A673 (cell line): ENCODE measurements at regions not wholly inside any gene's neighbourhood (a gene's known extent, or its start where the extent isn't known, plus 50 kb on each side); places are given as distances from the start of the nearest gene placed in this dataset.

Experiments
- BruUV-seq: library from RNA; stranded (reverse); fragments of 400-500 nt; replicated peaks from 2 replicates; lab custom pipeline; 2021; lab: Mats Ljungman, UMichigan
- CTCF ChIA-PET: fragments of 300-600 bp; sonication (Branson Sonifier 250); formaldehyde crosslinking; loops from one replicate; lab custom pipeline; 2022; ENCODE audit warnings: antibody characterized with exemption; lab: Charles Lee
- POLR2A ChIA-PET: fragments of 300-600 bp; sonication (Branson Sonifier 250); formaldehyde crosslinking; loops from one replicate; lab custom pipeline; 2022; ENCODE audit warnings: antibody characterized with exemption; ENCODE audit not compliant: low non-redundant PET; lab: Charles Lee
- DNase-seq: peaks from one replicate; pipeline ENCODE4 v3.0.0-alpha.2; 2015; ENCODE audit warnings: low spot score
- H3K27ac ChIP-seq: fragments of 200-600 bp; sonication (generic); 2 replicates; pipeline ENCODE4 v1.5.1; 2016; ENCODE audit warnings: mixed run types, low read depth, mild to moderate bottlenecking, mixed read lengths, antibody characterized with exemption, low read length; ENCODE audit not compliant: poor library complexity, severe bottlenecking
- H3K27me3 ChIP-seq: fragments of 200-600 bp; sonication (generic); replicated peaks from 2 replicates; pipeline ENCODE4 v1.6.1; 2017; ENCODE audit warnings: mixed run types, low read depth, mild to moderate bottlenecking, mixed read lengths, antibody characterized with exemption, low read length; ENCODE audit not compliant: insufficient read depth, poor library complexity
- H3K36me3 ChIP-seq: fragments of 200-600 bp; sonication (generic); 2 replicates; pipeline ENCODE4 v1.6.1; 2016; ENCODE audit warnings: mixed run types, mild to moderate bottlenecking, mixed read lengths, antibody characterized with exemption, low read length; ENCODE audit not compliant: insufficient read depth, poor library complexity, severe bottlenecking
- H3K4me1 ChIP-seq: fragments of 200-600 bp; sonication (generic); 2 replicates; pipeline ENCODE4 v1.6.1; 2017; ENCODE audit warnings: mixed run types, mild to moderate bottlenecking, mixed read lengths, antibody characterized with exemption, low read length; ENCODE audit not compliant: insufficient read depth, poor library complexity, severe bottlenecking
- H3K4me3 ChIP-seq: fragments of 200-600 bp; sonication (generic); 2 replicates; pipeline ENCODE4 v1.5.1; 2016; ENCODE audit warnings: low read depth, mixed run types, mild to moderate bottlenecking, mixed read lengths, low read length; ENCODE audit not compliant: poor library complexity, severe bottlenecking
- H3K9me3 ChIP-seq: fragments of 200-600 bp; sonication (generic); 2 replicates; pipeline ENCODE4 v1.6.1; 2016; ENCODE audit warnings: mixed run types, low read depth, mild to moderate bottlenecking, mixed read lengths, antibody characterized with exemption, low read length; ENCODE audit not compliant: poor library complexity, severe bottlenecking
- CTCF ChIP-seq: fragments of 300-800, 200-600 bp; sonication (generic); conservative IDR thresholded peaks from 2 replicates; pipeline ENCODE4 v1.5.1; 2017; ENCODE audit warnings: low read depth, mild to moderate bottlenecking, antibody characterized with exemption, low read length, moderate library complexity, mixed read lengths
- EZH2 ChIP-seq: fragments of 200-600 bp; sonication (generic); IDR thresholded peaks from 2 replicates; pipeline ENCODE4 v1.6.1; 2017; ENCODE audit warnings: borderline replicate concordance, low read depth, mild to moderate bottlenecking, mixed read lengths, antibody characterized with exemption, low read length; ENCODE audit not compliant: poor library complexity, severe bottlenecking
- intact Hi-C: fragments of 100-400 bp; cut with micrococcal nuclease; formaldehyde crosslinking; loops from one replicate; pipeline ENCODE4 v1.10.0; 2022; ENCODE audit not compliant: unreplicated experiment

DNA sequence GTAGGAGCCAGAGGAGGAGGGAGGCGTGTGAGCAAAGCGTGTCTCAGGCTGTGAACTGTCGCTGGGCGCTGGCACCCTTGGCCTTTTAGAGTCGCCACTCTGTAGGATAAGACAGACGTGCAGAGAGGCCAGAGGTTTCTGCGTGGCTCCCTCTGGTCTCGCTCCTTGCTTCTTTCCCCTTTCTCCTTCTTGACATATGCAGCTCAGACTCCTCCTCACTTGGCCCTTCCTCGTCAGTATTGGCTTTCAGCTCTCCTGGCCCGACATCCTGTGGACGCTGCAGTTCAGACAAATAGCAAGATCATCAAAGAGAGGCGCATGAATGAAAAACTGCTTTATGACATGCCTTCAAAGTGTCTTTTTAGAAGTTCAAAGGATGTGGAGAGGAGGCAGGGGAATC, 116.8 kb upstream of the SPRY4 start:
- no TSS peak for BruUV-seq
- Histone ChIP-seq H3K4me1 (peaks cover 44% of the 10 kb centered on the region), H3K9me3 (no peaks in the 10 kb centered on the region), H3K36me3 (no peaks in the 10 kb centered on the region), H3K27me3 (no peaks in the 10 kb centered on the region), H3K4me3 (no peak overlapping the region), H3K27ac (no peak overlapping the region)
- intact Hi-C loops: no loop called here
- TF ChIP-seq CTCF: no peak
- TF ChIP-seq EZH2: no peak
- POLR2A ChIA-PET: no interaction called here
- CTCF ChIA-PET: no interaction called here
- DNase-seq: no peak

DNA sequence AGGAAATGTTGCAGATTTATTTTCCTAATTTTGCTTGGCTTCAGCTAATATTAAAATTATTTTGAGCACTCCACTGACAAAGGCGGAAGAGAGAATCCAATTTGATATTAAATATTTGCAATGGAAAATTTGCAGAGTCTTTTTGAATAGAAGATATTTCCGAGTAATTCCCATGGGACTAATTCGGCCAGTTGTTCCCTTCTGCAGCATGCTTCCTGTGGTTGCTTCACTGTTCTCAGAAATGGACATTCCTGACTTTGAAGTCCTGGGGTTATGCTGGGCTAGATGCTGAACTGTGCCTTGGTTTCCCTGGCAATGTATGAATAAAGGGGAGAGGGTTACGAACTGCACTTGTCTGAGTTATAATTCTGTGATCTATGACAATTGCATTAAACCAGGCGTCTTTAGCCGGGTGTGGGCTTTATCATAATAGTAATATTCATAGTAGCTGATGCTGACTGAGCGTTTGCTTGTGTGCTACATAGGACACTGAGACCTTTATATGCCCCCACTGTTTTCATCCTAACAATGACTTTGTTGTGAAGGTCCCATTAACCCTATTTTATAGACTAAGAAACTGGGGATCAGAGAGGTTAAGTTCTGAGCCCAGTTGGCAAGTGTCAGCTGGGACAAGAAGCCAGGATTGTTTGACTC, 114.5 kb upstream of the SPRY4 start:
- H3K4me3 ChIP-seq: no peak overlapping the region
- DNase-seq: peak; percentile 44
- intact Hi-C loops: loop anchor here (10.0 kb wide), 2 partner anchors 115 to 285 kb away; partner anchors contain the start of gene SPRY4
- ChIA-PET POLR2A (no interaction called here), CTCF (interaction anchor here (0.6 kb wide), 1 partner anchor 116 kb away, joined by 3 read pairs; no protein-coding TSS in a partner anchor)
- peaks cover 40% of the 10 kb centered on the region for H3K4me1 ChIP-seq
- peak overlapping the region; percentile 44 for H3K27ac ChIP-seq
- H3K27me3 ChIP-seq: no peaks in the 10 kb centered on the region
- TF ChIP-seq CTCF (no peak), EZH2 (no peak)
- BruUV-seq: no TSS peak
- no peaks in the 10 kb centered on the region for H3K36me3 ChIP-seq
- H3K9me3 ChIP-seq: no peaks in the 10 kb centered on the region

DNA sequence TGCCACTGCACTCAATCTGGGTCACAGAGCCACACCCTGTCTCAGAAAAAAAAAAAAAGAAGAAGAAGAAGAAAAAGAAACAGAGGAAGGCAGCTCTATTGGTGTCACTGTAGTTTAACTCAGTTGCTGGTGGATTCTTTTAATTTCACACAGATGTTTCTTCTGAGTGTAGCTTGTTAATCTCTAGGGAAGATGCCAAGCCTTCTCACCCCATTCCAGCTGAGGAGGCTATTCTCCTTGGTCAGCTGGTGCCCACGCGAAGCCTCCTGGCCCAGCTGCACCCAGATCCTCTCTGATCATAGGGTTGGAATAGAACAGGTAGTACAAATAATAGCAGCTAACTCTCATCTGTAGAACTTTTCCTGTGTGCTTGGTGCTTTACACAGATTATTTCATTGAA, 113.8 kb upstream of the SPRY4 start:
- no peak for TF ChIP-seq CTCF
- TF ChIP-seq EZH2: no peak
- POLR2A ChIA-PET: no interaction called here
- CTCF ChIA-PET: interaction anchor here (0.7 kb wide), 1 partner anchor 94 kb away, joined by 4 read pairs; no protein-coding TSS in a partner anchor
- BruUV-seq: no TSS peak
- no peaks in the 10 kb centered on the region for H3K9me3 ChIP-seq
- peaks cover 47% of the 10 kb centered on the region for H3K4me1 ChIP-seq
- H3K4me3 ChIP-seq: no peak overlapping the region
- H3K36me3 ChIP-seq: no peaks in the 10 kb centered on the region
- intact Hi-C loops: loop anchor here (10.0 kb wide), 2 partner anchors 114 to 284 kb away; partner anchors contain the start of gene SPRY4
- peak overlapping the region; percentile 44 for H3K27ac ChIP-seq
- H3K27me3 ChIP-seq: no peaks in the 10 kb centered on the region
- DNase-seq: no peak
